ENCODE measurements at regions not wholly inside any gene's neighbourhood (a gene's known extent, or its start where the extent isn't known, plus 50 kb on each side); places are given as distances from the start of the nearest gene placed in this dataset.
"Not testable (repeated sequence)": the region's sequence is repeated elsewhere in the genome, so short reads cannot be mapped to it uniquely, and the experiment has no call there.

DNA sequence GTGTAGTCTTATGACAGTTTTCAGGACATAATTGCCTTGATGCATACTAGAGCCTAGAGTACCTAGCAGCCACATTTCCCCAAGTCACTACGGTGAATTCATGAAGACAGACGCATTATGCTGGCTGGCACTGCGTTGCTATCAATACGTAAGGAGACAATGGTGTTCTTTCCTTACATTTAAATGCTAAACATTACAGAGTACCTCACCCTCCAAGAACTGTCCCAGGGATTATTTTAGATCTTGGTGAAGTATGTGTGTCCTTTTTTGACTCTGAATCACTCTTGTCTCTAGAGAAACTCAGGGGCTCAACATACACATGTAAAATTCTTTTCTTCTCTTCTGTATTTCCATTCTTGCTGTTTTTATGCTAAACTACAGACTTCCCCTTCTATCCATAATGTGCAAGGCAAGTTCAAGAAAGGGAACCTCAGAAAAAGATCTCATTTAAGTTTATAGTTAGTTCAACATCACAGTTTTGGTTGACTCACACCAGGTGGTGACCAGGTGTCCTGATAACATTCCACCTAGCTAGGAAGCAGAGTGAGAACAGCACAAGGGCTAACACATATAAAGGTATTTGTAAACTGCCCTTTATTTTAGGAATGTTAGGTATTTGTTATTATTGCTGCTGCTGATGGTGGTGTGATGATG, 212.4 kb upstream of the HNRNPA3 start:
- DNase-seq: no peak

DNA sequence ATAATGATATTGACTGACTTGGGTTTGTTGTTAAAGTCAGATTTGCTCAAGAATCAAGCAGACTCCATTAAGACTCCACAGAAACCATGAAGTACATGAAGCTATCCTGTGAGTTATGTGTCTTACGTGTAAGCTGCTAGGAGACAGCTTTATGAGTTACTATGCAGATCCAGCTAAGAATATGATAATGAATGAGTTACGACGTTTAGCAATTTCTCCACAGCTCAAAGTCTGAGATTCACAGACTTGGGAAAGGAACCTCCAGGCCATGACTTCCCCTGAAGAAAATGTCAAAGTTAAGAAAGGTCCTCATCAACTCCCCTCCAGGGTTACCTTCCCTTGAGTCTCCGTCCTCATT, 211.9 kb upstream of the HNRNPA3 start:
- DNase-seq: no peak

- DNase-seq: no peak
Observed at GRCh38 chr2:177001334-177001733, 211.3 kb upstream of the HNRNPA3 start.

- no peak for DNase-seq
Observed at GRCh38 chr2:177002983-177003382, 209.6 kb upstream of the HNRNPA3 start.

GRCh38 chr2:177007726-177008125, 204.9 kb upstream of the HNRNPA3 start:
- not testable (repeated sequence) for DNase-seq

DNA sequence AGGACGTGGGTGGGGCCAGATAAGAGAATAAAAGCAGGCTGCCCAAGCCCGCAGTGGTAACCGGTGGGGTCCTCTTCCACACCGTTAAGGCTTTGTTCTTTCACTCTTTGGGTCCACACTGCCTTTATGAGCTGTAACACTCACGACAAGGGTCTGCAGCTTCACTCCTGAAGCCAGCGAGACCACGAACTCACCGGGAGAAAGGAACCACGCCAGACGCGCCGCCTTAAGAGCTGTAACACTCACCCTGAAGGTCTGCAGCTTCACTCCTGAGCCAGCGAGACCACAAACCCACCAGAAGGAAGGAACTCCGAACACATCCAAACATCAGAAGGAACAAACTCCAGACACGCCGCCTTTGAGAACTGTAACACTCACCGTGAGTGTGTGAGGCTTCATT, 203.9 kb upstream of the HNRNPA3 start:
- not testable (repeated sequence) for DNase-seq

GRCh38 chr2:177010146-177010545, 202.4 kb upstream of the HNRNPA3 start:
- DNase-seq: no peak

DNA sequence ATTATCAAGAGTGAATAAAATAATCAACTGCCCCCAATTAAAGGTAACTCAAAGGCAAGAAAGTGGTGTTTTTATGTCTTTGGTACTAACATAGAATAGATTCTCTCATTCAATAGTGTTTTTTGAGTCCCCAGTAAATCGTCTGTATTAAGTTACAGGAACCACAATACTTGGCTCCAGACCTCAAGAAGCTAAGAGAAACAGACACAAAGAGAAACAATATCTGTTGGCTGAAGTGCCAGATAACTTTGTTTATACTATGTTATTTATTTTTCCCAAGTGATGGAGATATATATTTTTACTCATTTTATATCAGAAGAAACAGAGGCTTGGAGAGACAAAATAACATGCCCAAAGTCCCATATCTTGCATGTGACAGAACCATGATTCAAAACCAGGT, 201.7 kb upstream of the HNRNPA3 start:
- DNase-seq: no peak

GRCh38 chr2:177014946-177015345, 197.6 kb upstream of the HNRNPA3 start:
- DNase-seq: no peak

DNA sequence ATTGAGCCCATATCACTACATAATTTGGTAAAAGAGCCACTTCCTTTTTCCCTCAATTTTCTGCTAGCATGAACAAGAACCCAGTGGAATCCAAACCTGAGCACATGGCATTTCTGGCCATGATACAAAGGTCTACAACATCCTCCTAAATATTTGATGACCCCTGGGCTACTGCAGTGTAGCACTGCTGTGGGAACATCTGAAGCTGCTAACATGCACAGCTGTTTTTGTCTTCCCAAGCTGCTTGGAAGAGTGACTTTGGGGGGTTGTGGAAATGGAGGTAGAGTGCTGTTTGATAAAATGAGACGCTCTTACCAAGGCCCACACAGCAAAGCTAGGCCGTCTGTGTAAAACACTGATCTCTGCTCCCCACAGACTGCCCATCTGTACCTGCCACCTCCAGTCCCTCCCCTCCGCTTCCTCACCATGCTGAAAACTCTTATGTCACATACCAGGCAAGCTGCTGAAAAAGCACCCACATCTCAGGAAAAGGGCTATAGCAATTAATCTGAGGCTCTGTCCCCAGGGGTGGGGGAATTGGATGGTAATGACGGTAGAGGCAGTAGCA, 197.2 kb upstream of the HNRNPA3 start:
- DNase-seq: no peak

GRCh38 chr2:177020524-177021119, 192.0 kb upstream of the HNRNPA3 start:
- DNase-seq: no peak

GRCh38 chr2:177021706-177022343, 190.8 kb upstream of the HNRNPA3 start:
- no peak for DNase-seq

- no peak for DNase-seq
Observed at GRCh38 chr2:177024765-177025164, 187.8 kb upstream of the HNRNPA3 start.

DNA sequence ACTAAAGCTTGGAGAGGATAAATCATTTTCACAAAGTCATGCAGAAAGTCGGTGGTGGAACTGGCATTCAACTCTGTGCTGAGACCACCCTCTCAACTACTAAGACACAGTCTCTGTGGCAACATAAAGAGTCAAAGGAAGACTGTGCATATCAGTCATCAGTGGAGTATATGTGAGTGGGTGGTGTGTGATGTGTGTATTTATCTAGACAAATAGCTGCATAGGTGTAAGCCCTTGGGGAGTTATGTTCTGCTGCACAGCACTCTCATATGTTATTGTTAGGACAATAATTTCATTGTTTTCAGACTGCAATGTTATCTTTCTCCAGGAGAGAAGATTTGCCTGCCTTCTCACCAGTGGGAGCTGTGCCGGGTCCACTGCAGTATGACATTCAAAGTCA, 186.3 kb upstream of the HNRNPA3 start:
- no peak for DNase-seq

GRCh38 chr2:177026956-177027355, 185.6 kb upstream of the HNRNPA3 start:
- DNase-seq: no peak

DNA sequence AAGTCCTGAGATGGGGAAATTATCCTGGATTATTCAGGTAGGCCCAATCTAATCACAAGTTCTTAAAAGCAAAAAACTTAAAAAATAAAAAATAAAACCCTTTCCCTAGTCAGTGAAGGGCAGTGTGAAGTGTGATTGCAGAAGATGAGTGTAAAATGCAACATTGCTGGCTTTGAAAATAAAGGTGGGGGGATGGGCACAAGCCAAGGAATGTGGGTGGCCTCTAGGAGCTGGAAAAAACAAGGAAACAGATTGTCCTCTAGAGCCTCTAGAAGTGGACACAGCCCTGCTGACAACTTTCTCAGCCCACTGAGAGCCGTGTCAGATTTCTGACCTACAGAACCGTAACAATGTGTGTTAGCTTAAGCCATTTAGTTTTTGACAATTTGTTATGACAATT, 184.3 kb upstream of the HNRNPA3 start:
- DNase-seq: no peak

- no peak for DNase-seq
Observed at GRCh38 chr2:177029075-177029474, 183.5 kb upstream of the HNRNPA3 start.

- no peak for DNase-seq
Observed at GRCh38 chr2:177029501-177029900, 183.1 kb upstream of the HNRNPA3 start.

DNA sequence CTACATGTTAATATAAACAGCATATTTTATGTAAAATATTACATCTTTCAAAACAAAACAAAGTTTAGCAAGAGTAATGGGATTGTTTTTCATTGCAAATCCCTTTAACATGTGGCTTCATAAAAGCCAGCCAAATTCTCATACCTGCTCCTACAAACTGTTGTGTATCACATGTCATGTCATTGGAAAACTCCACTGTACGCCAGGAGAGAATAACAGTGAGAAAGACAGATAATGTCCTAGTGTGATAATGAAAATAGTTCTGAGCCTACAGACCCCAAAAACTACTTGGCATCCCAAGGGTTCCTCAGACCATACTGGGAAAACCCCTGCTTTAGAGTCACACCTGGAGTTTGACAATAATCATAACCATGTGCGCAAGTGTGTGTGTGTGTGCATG, 182.7 kb upstream of the HNRNPA3 start:
- no peak for DNase-seq

- DNase-seq: no peak
Observed at GRCh38 chr2:177030451-177031105, 182.0 kb upstream of the HNRNPA3 start.

- no peak for DNase-seq
Observed at GRCh38 chr2:177031438-177032180, 181.0 kb upstream of the HNRNPA3 start.

DNA sequence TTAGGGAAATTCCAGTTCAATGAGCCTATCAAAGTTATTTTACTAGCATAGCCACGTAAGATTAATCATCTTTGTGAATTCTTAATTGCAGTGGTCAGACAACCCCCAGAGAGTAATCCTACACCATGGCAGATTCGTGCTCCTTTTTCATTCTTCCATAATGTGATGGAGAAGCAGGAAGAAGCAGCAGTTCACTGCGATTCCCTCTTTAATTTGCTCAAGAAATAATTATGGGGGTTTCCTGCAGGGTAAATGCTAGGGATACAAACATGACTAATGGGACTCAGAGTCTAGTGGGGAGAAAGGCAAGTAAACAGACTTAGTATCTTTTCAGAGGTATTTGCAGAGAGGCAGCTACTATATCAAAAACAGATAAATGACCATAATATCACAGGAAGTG, 175.8 kb upstream of the HNRNPA3 start:
- DNase-seq: no peak

DNA sequence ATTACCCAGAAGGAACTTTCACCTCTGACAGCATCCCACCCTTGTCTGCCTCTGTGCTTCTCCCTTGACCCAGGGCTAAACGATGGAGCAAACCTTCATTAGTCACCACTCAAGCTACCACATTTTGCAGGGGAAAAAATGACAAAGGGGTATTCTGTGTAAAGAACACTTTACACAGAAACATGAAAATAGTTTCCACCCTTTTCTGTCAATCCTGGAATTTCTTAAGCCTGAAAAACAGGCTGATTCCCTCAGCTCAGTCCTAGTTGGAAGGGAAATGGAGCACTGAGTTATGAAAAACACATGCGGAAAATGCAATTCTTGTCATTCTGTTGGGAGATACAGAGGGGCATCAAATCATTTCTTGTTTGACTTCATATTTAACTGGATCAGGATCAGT, 175.0 kb upstream of the HNRNPA3 start:
- no peak for DNase-seq

All from CD4-positive, alpha-beta T cell treated with Interleukin-12 subunit alpha and Interleukin-12 subunit beta, for 1 hour (primary cell).